Loucy (cell line): ENCODE measurements at regions not wholly inside any gene's neighbourhood (a gene's known extent, or its start where the extent isn't known, plus 50 kb on each side); places are given as distances from the start of the nearest gene placed in this dataset.

ENCODE experiments used
- CTCF ChIP-seq: fragments of 200-600 bp; sonication (generic); conservative IDR thresholded peaks from 2 replicates; pipeline ENCODE4 v1.5.1; 2014; ENCODE audit warnings: mild to moderate bottlenecking, antibody characterized with exemption, low read length
- EZH2phosphoT487 ChIP-seq: fragments of 200-600 bp; IDR thresholded peaks from 2 replicates; pipeline ENCODE4 v1.6.1; 2018; ENCODE audit warnings: antibody characterized with exemption, mild to moderate bottlenecking, moderate library complexity, borderline replicate concordance

- no peak for TF ChIP-seq CTCF
- TF ChIP-seq EZH2phosphoT487, result no peak
Observed at GRCh38 chr2:185567196-185567595, 171.4 kb upstream of the FSIP2 start.
